DOHH2 (cell line): ENCODE measurements at regions not wholly inside any gene's neighbourhood (a gene's known extent, or its start where the extent isn't known, plus 50 kb on each side); places are given as distances from the start of the nearest gene placed in this dataset.

Source experiments
- H3F3A ChIP-seq: fragments of 200-600 bp; sonication (generic), shearing (Covaris generic); 2 replicates; pipeline ENCODE4 v1.6.0; 2016; ENCODE audit warnings: antibody characterized with exemption, mild to moderate bottlenecking; ENCODE audit not compliant: control insufficient read depth, insufficient read depth
- H3K27ac ChIP-seq: fragments of 200-600 bp; sonication (generic); 2 replicates; pipeline ENCODE4 v1.5.1; 2014; ENCODE audit warnings: low read depth, mild to moderate bottlenecking, low read length, moderate library complexity
- H3K27me3 ChIP-seq: fragments of 200-600 bp; sonication (generic); 2 replicates; pipeline ENCODE4 v1.6.1; 2014; ENCODE audit warnings: mild to moderate bottlenecking, low read length, mixed read lengths; ENCODE audit not compliant: control insufficient read depth
- H3K36me3 ChIP-seq: fragments of 200-600 bp; sonication (generic); 2 replicates; pipeline ENCODE4 v1.6.1; 2014; ENCODE audit warnings: mild to moderate bottlenecking, low read length, moderate library complexity, mixed read lengths; ENCODE audit not compliant: control insufficient read depth
- H3K4me1 ChIP-seq: fragments of 200-600 bp; sonication (generic); 2 replicates; pipeline ENCODE4 v1.6.1; 2014; ENCODE audit warnings: mild to moderate bottlenecking, low read length, mixed read lengths; ENCODE audit not compliant: control insufficient read depth
- H3K4me2 ChIP-seq: fragments of 200-600 bp; sonication (generic); 2 replicates; pipeline ENCODE4 v1.6.0; 2014; ENCODE audit warnings: mild to moderate bottlenecking, low read length, moderate library complexity
- H3K4me3 ChIP-seq: fragments of 200-600 bp; sonication (generic); 2 replicates; pipeline ENCODE4 v1.5.1; 2014; ENCODE audit warnings: mild to moderate bottlenecking, low read length, mixed read lengths
- H3K79me2 ChIP-seq: fragments of 200-600 bp; sonication (generic); 2 replicates; pipeline ENCODE4 v1.6.1; 2014; ENCODE audit warnings: mild to moderate bottlenecking, low read length, mixed read lengths; ENCODE audit not compliant: control insufficient read depth
- H3K9me2 ChIP-seq: fragments of 200-600 bp; sonication (generic); replicated peaks from 2 replicates; pipeline ENCODE4 v1.6.1; 2014; ENCODE audit warnings: mild to moderate bottlenecking, low read length, mixed read lengths; ENCODE audit not compliant: control insufficient read depth
- H3K9me3 ChIP-seq: fragments of 200-600 bp; sonication (generic); 2 replicates; pipeline ENCODE4 v1.6.1; 2014; ENCODE audit warnings: antibody characterized with exemption, low read length, mixed read lengths; ENCODE audit not compliant: control insufficient read depth, insufficient read depth
- H4K20me1 ChIP-seq: fragments of 200-600 bp; sonication (generic); 2 replicates; pipeline ENCODE4 v1.6.0; 2014; ENCODE audit warnings: low read depth, mild to moderate bottlenecking, antibody characterized with exemption, low read length, moderate library complexity; ENCODE audit not compliant: control insufficient read depth, insufficient read depth
- EZH2phosphoT487 ChIP-seq: fragments of 200-600 bp; sonication (generic); IDR thresholded peaks from 2 replicates; pipeline ENCODE4 v1.6.1; 2017; ENCODE audit warnings: borderline replicate concordance, mild to moderate bottlenecking, antibody characterized with exemption, low read length, moderate library complexity, mixed read lengths
- TF ChIP-seq, protein P1 (sequence below): fragments of 200-600 bp; sonication (generic); IDR thresholded peaks from one replicate; pipeline ENCODE4 v1.5.1; 2014; ENCODE audit warnings: antibody characterized with exemption, mild to moderate bottlenecking, low read depth, low read length; ENCODE audit not compliant: poor library complexity, severe bottlenecking

- H3K27me3 ChIP-seq = no peaks in the 10 kb centered on the region
- TF ChIP-seq, protein P1, sequence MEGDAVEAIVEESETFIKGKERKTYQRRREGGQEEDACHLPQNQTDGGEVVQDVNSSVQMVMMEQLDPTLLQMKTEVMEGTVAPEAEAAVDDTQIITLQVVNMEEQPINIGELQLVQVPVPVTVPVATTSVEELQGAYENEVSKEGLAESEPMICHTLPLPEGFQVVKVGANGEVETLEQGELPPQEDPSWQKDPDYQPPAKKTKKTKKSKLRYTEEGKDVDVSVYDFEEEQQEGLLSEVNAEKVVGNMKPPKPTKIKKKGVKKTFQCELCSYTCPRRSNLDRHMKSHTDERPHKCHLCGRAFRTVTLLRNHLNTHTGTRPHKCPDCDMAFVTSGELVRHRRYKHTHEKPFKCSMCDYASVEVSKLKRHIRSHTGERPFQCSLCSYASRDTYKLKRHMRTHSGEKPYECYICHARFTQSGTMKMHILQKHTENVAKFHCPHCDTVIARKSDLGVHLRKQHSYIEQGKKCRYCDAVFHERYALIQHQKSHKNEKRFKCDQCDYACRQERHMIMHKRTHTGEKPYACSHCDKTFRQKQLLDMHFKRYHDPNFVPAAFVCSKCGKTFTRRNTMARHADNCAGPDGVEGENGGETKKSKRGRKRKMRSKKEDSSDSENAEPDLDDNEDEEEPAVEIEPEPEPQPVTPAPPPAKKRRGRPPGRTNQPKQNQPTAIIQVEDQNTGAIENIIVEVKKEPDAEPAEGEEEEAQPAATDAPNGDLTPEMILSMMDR = no peak
- TF ChIP-seq EZH2phosphoT487 = no peak
- peak overlapping the region; percentile 89 for H3K27ac ChIP-seq
- H3K4me1 ChIP-seq = peaks cover 90% of the 10 kb centered on the region
- peak overlapping the region; percentile 86 for H3K4me2 ChIP-seq
- peaks cover 19% of the 10 kb centered on the region for H3F3A ChIP-seq
- no peaks in the 10 kb centered on the region for H3K9me2 ChIP-seq
- peak overlapping the region; percentile 60 for H3K4me3 ChIP-seq
- H3K79me2 ChIP-seq = peaks cover 97% of the 10 kb centered on the region
- no peaks in the 10 kb centered on the region; the same call in 1 of the 2 replicates for H3K36me3 ChIP-seq
- no peaks in the 10 kb centered on the region for H3K9me3 ChIP-seq
- H4K20me1 ChIP-seq = no peaks in the 10 kb centered on the region
These were observed 83.3 kb downstream of the ZNF608 start for GRCh38 chr5:124663101-124663506.

DNA sequence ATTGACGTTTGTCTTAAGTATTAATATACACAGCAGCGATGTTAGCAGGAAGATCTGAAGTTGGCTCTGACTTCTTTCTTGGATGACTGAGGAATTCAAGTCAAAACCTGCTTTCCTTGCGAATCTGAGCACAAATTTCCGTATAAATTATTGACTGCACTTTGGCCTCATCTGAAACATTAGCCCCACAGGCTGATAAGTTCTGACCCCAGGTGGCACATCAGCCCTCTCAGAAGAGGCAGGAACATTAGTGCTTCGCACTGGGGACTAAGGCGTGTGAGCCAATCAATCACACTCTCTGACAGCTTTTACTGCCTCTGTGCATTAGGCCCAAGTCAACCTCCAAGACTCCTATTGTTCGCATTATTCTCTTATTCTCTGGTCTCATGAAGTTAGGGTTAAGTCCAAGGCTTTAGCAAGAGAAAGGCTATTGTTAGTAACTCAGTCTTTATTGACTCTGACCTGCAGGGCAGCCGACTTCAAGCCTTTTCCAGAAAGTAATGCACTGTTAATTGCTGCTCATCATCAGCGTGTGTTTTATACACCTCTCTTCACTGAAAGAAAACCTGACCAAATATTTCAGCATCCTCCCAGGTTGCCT lies 84.2 kb downstream of the ZNF608 start:
- no peaks in the 10 kb centered on the region for H3K9me2 ChIP-seq
- peak overlapping the region; percentile 86 for H3K4me2 ChIP-seq
- H3F3A ChIP-seq = peaks cover 20% of the 10 kb centered on the region
- no peaks in the 10 kb centered on the region for H4K20me1 ChIP-seq
- H3K4me3 ChIP-seq = peak overlapping the region; percentile 60
- H3K27me3 ChIP-seq = no peaks in the 10 kb centered on the region
- peaks cover 98% of the 10 kb centered on the region for H3K79me2 ChIP-seq
- TF ChIP-seq EZH2phosphoT487 = no peak
- TF ChIP-seq, protein P1 = no peak
- no peaks in the 10 kb centered on the region for H3K9me3 ChIP-seq
- peak overlapping the region; percentile 89 for H3K27ac ChIP-seq
- no peaks in the 10 kb centered on the region; the same call in 1 of the 2 replicates for H3K36me3 ChIP-seq
- peaks cover 93% of the 10 kb centered on the region for H3K4me1 ChIP-seq

DNA sequence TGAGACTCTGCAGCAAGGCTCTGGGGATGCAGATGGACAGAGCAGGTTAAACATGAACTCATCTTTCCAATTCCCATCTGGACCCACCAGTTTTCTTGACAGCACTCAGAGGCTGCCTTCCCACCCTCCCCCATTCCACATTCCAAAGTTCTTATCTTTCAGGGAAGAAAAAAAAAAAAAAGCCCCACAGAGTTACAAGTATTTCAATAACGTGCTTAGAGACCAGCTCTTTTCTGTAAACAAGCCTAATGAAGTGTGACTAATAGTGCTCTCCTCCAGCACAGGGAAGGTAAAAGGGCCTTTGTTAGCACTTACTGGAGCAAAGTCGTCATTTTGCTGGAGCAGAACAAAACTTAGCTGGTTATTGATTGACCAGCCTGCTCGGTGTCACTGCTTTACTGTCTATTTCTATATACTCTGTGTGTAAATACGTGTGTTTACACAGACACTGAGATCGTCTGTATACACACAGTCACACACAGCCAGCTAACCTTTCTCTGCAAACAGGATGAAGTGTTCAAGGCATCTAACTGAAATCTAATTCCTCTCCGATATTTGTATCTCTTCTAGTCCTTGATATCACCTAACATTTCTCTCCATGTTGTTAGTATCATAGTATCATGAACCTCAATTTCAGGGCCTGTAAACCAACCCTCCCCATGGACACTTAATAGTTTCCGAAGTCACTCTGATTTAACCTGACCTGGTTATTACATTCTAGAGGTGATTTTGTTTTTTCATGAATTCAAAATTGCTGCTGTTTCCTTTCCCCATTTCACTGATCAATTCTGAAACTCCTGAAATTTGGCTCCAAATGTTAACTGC lies 84.9 kb downstream of the ZNF608 start:
- Histone ChIP-seq H3K27ac (peak overlapping the region; percentile 89), H3K4me2 (peak overlapping the region; percentile 86), H3K9me3 (no peaks in the 10 kb centered on the region), H4K20me1 (no peaks in the 10 kb centered on the region), H3K36me3 (no peaks in the 10 kb centered on the region; the same call in 1 of the 2 replicates), H3K4me1 (peaks cover 97% of the 10 kb centered on the region), H3K27me3 (no peaks in the 10 kb centered on the region), H3K4me3 (peak overlapping the region; percentile 60), H3K79me2 (peaks cover 99% of the 10 kb centered on the region), H3K9me2 (no peaks in the 10 kb centered on the region), H3F3A (peaks cover 20% of the 10 kb centered on the region)
- TF ChIP-seq, protein P1 = no peak
- TF ChIP-seq EZH2phosphoT487 = no peak
